HFFc6 (cell line): ENCODE measurements at regions not wholly inside any gene's neighbourhood (a gene's known extent, or its start where the extent isn't known, plus 50 kb on each side); places are given as distances from the start of the nearest gene placed in this dataset.

ENCODE experiments used
- DNase-seq: peaks from one replicate; pipeline ENCODE4 v3.0.0-alpha.2; 2018
- H3K27ac Mint-ChIP-seq: 2 replicates; pipeline ENCODE4 v1.8.0; 2020; ENCODE audit warnings: mild to moderate bottlenecking, mixed read lengths
- H3K27me3 Mint-ChIP-seq: 2 replicates; pipeline ENCODE4 v1.8.0; 2021; ENCODE audit warnings: mild to moderate bottlenecking, moderate library complexity, mixed read lengths; ENCODE audit not compliant: insufficient read depth
- H3K36me3 Mint-ChIP-seq: 2 replicates; pipeline ENCODE4 v1.8.0; 2021; ENCODE audit warnings: low read depth, mixed read lengths
- H3K4me1 Mint-ChIP-seq: 2 replicates; pipeline ENCODE4 v1.8.0; 2020; ENCODE audit warnings: low read depth, mixed read lengths
- H3K4me3 Mint-ChIP-seq: 2 replicates; pipeline ENCODE4 v1.8.0; 2020; ENCODE audit warnings: mild to moderate bottlenecking, moderate library complexity, mixed read lengths
- H3K9me3 Mint-ChIP-seq: 2 replicates; pipeline ENCODE4 v1.8.0; 2020; ENCODE audit warnings: mild to moderate bottlenecking, mixed read lengths
- CTCF ChIP-seq: fragments of 200-600 bp; sonication (generic); IDR thresholded peaks from 2 replicates; pipeline ENCODE4 v1.5.0; 2021; ENCODE audit warnings: antibody characterized with exemption, mild to moderate bottlenecking

DNA sequence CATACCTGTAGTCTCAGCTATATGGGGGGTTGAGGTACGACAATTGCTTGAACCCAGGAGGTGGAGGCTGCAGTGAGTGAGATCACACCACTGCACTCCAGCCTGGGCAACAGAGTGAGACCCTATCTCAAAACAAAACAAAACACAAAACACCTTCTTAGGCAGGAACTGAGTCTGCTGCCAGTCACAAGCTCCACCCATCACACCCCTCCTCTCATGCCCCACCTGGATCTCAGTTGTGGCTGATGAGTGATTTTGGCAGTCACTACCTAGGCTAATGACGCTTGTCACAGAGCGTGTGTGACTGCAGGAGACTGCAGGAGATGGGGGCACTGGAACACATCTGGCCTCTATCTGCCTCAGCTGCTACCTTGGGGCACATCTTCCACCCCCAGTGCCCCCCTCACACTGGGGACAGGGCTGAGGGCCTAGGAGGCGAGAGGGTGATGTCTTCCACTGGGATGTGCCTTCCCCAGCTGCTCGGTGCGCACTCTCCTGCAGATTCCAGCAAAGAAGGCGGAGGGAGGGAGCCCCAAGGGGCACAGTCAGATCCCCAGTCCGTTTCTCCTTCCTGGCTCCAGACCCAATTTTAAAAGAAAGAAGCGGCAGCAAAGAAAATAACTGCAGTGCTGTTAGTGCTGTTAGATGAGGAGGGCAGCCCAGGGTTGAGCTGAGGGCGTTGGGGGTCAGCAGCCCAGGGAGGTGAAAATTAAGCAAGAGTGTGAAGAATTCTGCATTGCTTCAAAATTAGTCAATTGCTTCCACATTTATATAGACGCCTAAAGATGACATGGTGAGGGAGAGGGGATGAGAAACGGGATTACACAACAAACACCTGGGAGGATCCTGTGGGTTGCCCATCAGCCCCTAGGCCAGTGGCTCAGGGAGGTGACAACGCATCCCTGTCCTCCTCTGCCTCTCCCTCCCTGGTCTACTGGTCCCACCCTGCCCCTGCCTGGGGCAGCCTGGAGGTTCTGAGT lies 143.6 kb upstream of the HAAO start:
- no peak for TF ChIP-seq CTCF

GRCh38 chr2:42934580-42935186 lies 142.3 kb upstream of the HAAO start:
- Mint-ChIP-seq H3K9me3 (no peaks in the 10 kb centered on the region), H3K4me3 (no peak overlapping the region), H3K27ac (no peak overlapping the region), H3K27me3 (peaks cover 2% of the 10 kb centered on the region; the same call in 1 of the 2 replicates), H3K4me1 (peaks cover 34% of the 10 kb centered on the region), H3K36me3 (no peaks in the 10 kb centered on the region)
- DNase-seq, result no peak
- TF ChIP-seq CTCF, result no peak

More for the DNA sequence above, 143.6 kb upstream of the HAAO start:
- Mint-ChIP-seq H3K27me3 (peaks cover 2% of the 10 kb centered on the region; the same call in 1 of the 2 replicates), H3K27ac (no peak overlapping the region), H3K36me3 (no peaks in the 10 kb centered on the region), H3K4me3 (no peak overlapping the region), H3K9me3 (no peaks in the 10 kb centered on the region), H3K4me1 (peaks cover 27% of the 10 kb centered on the region)
- DNase-seq, result no peak

DNA sequence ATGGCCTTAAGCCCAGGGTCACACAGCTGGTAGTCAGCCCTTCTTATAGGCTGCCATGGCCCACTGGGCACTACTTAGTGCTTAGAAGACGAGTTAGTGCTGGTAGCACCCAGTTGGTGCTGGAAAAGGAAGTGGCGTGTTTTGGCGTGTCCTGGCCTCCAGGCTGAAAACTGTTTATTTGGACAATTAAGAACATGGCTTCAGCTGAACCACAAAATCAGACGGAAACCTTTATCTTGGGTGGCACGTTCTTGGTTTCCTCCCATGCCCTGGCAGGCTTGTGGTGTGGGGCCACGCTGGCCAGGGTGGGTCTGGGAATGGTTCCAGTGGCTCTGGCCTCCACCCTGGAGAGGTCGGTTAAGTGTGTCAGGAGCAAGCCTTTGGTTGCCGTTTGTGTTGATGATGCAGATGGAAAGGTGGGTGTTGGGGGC lies 141.5 kb upstream of the HAAO start:
- no peak for DNase-seq
- Mint-ChIP-seq H3K36me3 (no peaks in the 10 kb centered on the region), H3K9me3 (no peaks in the 10 kb centered on the region), H3K27ac (no peak overlapping the region), H3K27me3 (peaks cover 1% of the 10 kb centered on the region; the same call in 1 of the 2 replicates), H3K4me3 (no peak overlapping the region), H3K4me1 (peaks cover 34% of the 10 kb centered on the region)
- TF ChIP-seq CTCF, result no peak

DNA sequence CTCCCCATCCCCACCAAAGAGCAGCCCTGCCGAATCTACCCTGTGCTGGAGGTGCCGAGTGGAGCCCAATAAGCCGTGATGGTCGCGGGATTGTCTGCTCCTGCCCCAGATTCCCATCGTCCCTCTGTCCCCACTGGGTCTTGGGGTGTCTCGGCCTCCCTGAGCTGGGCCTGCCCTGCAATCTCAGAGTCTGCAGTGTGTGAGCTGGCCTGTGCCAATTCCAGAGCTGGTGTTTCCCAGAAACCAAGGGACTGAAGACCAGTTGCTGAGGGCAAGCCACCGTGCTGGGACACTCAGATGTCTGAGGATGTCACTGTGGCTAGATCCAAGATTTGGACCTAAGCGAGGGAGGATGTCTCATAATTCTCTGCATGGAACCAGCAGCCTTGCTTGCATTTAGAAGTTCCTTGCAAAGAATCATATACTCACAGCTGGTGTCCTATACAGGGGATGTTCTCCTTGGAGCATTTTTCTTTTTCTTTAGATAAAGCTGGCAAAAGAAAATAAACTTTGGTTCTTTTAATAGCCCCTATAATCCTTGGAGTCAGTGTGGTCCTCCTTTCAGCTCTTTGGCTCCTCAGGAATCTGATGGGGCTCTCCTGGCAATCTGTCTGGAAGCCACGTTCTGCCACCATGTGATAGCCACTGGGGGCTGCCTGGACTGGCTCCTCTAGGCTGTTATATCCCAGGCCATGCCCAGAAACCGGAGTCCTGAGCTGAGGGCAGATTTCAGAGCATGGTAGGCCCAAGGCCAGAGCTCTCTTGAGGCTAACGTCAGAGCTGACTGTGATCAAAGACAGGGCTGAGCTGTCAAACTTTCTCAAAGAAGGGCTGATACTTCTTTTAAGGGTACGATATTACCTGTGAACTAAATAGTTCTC lies 140.1 kb upstream of the HAAO start:
- Mint-ChIP-seq H3K4me1 (peaks cover 34% of the 10 kb centered on the region), H3K27me3 (no peaks in the 10 kb centered on the region), H3K27ac (no peak overlapping the region), H3K9me3 (no peaks in the 10 kb centered on the region), H3K36me3 (no peaks in the 10 kb centered on the region), H3K4me3 (no peak overlapping the region)
- TF ChIP-seq CTCF, result no peak
- DNase-seq, result no peak

DNA sequence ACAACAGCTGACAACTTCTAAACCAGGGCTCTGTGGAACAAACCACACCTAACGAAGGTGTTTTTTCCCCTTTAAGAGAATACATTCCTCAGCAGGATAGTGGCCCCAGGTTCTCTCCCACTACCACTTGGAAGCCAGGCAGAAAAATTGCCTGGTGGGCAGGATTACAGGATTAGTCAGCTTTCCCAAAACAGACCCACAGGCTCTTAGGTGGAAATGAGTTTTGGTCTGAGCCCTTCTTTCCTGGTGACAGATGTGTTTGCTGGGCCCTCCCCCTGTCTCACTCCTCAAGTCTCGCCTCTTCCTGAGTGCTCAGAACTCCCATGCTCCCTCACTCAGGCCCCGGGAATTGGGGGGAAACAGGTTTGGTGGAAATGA lies 139.4 kb upstream of the HAAO start:
- Mint-ChIP-seq H3K4me1 (peaks cover 33% of the 10 kb centered on the region), H3K27me3 (no peaks in the 10 kb centered on the region), H3K36me3 (no peaks in the 10 kb centered on the region), H3K4me3 (no peak overlapping the region), H3K27ac (no peak overlapping the region), H3K9me3 (no peaks in the 10 kb centered on the region)
- no peak for TF ChIP-seq CTCF
- DNase-seq, result no peak
